GM23248 (cell line): ENCODE measurements at regions not wholly inside any gene's neighbourhood (a gene's known extent, or its start where the extent isn't known, plus 50 kb on each side); places are given as distances from the start of the nearest gene placed in this dataset.

Experiments used
- EZH2 ChIP-seq: fragments of 200-600 bp; sonication (generic); IDR thresholded peaks from 2 replicates; pipeline ENCODE4 v1.6.1; 2018; ENCODE audit warnings: antibody characterized with exemption, mild to moderate bottlenecking; ENCODE audit not compliant: insufficient read depth, poor library complexity, severe bottlenecking
- EZH2phosphoT487 ChIP-seq: fragments of 200-600 bp; sonication (generic); IDR thresholded peaks from 2 replicates; pipeline ENCODE4 v1.6.1; 2018; ENCODE audit warnings: antibody characterized with exemption, moderate library complexity, mild to moderate bottlenecking, low read depth; ENCODE audit not compliant: insufficient read depth

GRCh38 chr4:36533944-36534343 is 252.5 kb downstream of the DTHD1 start:
- TF ChIP-seq EZH2 (no peak), EZH2phosphoT487 (no peak)
